Body of pancreas (tissue), 4 donors: ENCODE measurements at regions not wholly inside any gene's neighbourhood (a gene's known extent, or its start where the extent isn't known, plus 50 kb on each side); places are given as distances from the start of the nearest gene placed in this dataset.

ENCODE experiments used
- POLR2A ChIP-seq, 3 donors: fragments of 450-650 bp; IDR thresholded peaks; one replicate each; pipeline ENCODE4 v1.6.1; 2016; ENCODE audit warnings: antibody characterized with exemption in 3 of 3, mild to moderate bottlenecking in 2 of 3
- TF ChIP-seq, protein P1 (sequence below), 7 experiments: fragments of 450-650 bp in 4 of 7; fragments of 200-600 bp in 3 of 7; sonication (generic) in 3 of 7; IDR thresholded peaks; one replicate each; pipeline ENCODE4 v1.5.1; 2016 to 2019; ENCODE audit warnings: antibody characterized with exemption in 7 of 7

- TF ChIP-seq, protein P1, sequence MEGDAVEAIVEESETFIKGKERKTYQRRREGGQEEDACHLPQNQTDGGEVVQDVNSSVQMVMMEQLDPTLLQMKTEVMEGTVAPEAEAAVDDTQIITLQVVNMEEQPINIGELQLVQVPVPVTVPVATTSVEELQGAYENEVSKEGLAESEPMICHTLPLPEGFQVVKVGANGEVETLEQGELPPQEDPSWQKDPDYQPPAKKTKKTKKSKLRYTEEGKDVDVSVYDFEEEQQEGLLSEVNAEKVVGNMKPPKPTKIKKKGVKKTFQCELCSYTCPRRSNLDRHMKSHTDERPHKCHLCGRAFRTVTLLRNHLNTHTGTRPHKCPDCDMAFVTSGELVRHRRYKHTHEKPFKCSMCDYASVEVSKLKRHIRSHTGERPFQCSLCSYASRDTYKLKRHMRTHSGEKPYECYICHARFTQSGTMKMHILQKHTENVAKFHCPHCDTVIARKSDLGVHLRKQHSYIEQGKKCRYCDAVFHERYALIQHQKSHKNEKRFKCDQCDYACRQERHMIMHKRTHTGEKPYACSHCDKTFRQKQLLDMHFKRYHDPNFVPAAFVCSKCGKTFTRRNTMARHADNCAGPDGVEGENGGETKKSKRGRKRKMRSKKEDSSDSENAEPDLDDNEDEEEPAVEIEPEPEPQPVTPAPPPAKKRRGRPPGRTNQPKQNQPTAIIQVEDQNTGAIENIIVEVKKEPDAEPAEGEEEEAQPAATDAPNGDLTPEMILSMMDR (IDR thresholded peaks at IDR 0.05): no peak
- no peak for TF ChIP-seq POLR2A (IDR thresholded peaks at IDR 0.05)
Observed at GRCh38 chr6:12418946-12419345, 128.8 kb downstream of the EDN1 start.
